HG03460 (cell line): ENCODE measurements at regions not wholly inside any gene's neighbourhood (a gene's known extent, or its start where the extent isn't known, plus 50 kb on each side); places are given as distances from the start of the nearest gene placed in this dataset.
"Not testable (repeated sequence)": the region's sequence is repeated elsewhere in the genome, so short reads cannot be mapped to it uniquely, and the experiment has no call there.

Source experiments
- ATAC-seq: cut with Tn5 transposase; IDR thresholded peaks from one replicate; pipeline ENCODE4 v1.9.1; 2021; ENCODE audit not compliant: unreplicated experiment

- ATAC-seq, result no peak
These were observed 289.6 kb downstream of the RFPL4B start for GRCh38 chr6:112636650-112637262.

GRCh38 chr6:112639391-112639831, 292.3 kb downstream of the RFPL4B start:
- ATAC-seq, result no peak

DNA sequence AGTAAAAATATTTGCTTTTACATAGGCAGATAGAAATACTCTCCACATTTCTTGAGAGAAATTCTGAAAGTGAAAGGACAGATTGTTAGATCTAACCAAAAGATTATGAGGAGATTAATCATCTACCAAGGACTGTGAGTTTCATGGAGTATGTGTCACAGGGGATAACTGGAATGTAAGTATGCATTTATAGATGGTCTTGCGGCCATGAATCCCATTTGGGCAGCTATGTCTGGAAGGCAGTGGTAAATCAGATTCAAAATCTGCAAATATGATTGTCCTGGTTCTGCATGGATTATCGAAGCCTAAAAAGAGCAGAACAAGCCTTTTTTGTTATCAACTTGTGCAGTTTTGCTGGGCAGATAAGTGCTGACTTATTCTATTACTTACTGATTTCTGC, 293.8 kb downstream of the RFPL4B start:
- no peak for ATAC-seq

DNA sequence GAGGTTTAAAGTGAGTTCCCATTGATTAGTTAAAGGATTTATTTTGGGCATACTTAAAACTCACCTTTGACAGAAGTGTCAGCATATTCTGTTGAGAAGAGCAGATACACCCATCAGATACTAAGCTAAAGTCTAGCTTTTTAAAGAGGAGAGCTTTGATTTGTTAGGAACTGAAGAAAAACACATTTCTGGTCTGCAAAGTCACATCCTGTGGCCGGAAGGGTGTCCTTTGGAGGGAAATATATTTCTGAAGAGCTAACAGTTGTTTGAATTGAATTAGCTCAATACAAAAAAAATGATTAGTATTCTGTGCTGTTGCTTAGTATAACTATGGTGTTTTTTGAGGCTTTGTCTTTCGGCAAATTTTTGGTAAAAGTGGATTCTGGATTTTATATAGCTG, 302.7 kb downstream of the RFPL4B start:
- no peak for ATAC-seq

DNA sequence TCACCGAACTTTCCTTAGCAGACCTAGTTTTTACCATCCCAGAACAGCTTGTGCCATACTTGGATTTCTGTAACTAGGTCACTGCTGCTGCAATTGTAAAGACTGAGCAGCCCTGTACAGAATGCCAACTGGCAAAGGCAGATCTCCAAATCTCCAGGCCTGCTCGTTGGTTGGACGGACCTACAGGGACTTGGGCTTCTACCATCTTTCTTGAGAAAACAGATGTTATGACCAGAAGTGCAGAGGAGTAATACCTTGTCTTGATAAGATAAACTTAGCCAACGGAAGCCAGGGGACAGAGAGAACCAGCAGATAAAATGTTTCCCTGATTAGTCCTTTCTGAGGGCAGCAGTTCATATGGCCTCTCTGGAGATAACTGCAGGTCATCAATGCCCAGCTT, 304.1 kb downstream of the RFPL4B start:
- no peak for ATAC-seq

DNA sequence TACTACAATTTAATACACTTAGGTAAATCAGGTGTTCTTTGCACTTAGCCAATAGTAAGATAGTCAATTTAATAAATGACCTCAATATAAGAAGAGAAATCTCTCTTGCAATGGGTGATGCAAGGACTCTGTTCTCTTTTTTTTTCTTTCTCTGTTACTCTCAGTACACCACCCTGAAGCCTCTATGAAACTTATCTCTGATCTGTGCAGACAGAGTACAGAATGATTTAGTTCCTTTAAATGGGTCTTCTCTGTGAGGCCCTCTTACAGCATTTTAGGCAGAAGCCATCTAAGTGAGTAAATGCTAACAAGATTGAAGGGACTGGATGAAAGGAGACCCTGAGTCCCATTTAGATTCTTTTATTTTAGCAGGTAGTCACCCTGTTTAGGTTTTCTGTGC, 312.8 kb downstream of the RFPL4B start:
- no peak for ATAC-seq

GRCh38 chr6:112660626-112661025, 313.5 kb downstream of the RFPL4B start:
- ATAC-seq, result no peak

DNA sequence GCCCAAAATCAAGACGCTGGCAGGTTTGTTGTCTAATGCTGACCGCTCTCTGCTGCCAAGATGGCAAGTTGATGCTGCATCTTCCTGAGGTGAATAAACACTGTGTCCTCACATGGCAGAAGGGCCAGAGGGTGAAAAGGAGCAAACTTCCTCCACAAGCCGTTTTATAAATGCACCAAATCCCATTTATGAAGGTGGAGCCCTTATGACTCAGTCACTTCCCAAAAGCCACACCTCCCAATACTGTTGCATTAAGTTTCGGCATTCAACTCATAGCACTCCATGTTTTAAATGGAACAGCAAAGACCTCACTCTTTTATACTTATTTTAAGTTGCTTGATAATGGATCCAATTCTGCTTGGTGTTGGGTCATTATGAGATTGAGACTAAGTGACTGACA, 316.6 kb downstream of the RFPL4B start:
- no peak for ATAC-seq

DNA sequence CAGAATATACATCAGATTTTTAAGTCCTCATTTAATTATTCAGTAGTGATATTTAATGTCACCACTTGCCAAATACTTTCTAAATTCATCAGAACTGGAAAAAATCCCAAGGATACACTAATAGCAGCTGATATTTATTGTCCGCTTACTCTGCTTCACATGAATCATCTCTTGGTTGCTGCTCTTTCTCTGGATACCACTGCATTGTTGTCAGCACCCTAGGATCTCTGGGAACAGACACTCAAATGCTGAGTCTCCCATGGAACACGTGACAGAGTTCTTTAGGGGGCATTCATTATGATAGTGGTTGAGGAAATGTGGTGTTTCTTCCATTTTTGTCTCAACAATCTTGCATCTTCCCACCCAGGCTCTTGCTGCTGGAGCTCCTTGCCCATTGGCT, 318.0 kb downstream of the RFPL4B start:
- ATAC-seq, result no peak

GRCh38 chr6:112665815-112666214, 318.7 kb downstream of the RFPL4B start:
- ATAC-seq, result no peak

- no peak for ATAC-seq
These were observed 320.3 kb downstream of the RFPL4B start for GRCh38 chr6:112667427-112667826.

DNA sequence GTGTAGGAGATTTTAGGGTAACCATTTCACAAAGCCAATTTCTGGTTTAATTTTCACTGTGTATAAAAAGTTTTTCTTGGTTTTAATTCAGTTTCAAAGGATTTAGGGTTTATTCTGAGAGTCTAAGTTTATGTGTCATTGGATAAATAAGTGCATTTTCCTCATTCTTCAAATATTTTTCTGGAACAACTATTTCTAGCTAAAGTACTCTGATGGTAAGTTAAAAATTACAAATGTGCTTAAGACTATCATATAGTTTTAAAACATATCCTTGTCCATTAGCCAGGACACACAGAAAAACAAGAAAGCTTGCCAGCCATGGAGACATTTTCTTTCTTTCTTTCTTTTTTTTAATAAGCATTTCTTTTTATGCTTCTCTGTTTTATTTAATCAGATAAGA, 333.0 kb downstream of the RFPL4B start:
- ATAC-seq, result no peak

DNA sequence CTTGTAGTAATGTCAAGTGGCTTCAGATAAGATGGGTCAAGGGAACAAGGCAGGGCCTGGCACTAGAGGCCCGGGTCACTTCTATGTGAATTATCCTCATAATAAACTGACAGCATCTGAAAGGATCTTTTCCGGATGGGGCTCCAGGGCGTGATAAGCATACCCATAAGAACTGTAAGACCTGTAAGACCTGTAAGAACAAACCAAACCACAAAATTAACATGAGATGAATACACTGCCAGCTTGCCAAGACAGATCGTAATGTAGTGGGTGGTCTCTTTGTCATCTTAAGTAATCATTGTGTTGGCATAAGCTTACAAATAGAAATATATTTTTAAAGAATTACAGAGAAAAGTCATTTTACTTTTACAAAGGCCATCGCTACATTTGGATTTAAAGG, 334.9 kb downstream of the RFPL4B start:
- no peak for ATAC-seq

DNA sequence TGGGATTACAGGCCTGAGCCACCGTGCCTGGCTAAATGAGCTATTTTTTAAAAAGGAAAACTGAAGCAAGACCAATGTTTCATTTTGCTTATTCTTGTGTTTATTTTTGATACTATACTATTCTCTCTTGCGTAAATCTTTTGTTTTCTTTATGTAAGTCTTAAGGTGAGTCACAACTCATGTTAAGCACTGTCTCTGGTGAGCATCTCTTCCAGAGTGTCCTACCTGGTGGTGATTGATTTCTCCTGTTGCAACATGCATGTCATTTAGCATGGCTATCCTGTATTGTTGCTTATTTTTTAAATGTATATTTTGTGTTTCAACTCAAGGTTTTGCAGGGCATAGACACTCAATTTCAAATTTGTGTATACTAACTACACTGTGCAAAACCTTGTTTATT, 336.0 kb downstream of the RFPL4B start:
- no peak for ATAC-seq

DNA sequence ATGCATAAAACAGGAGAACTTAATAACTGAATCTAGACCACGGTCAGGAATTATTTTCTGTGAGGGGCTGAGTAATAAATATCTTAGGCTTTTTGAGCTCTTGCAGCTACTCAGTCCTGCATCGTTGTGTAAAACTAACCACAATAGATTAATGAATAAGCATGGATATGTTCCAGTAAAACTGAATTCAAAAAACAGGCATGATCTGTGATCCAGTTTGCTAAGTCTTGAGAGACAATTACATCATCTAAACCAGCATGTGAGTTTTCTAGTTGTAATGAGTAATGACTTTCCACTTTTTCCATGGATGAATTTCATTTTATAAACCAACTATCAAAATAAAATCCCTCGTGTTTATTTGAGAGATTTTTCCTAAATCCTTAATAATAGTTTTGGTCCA, 336.8 kb downstream of the RFPL4B start:
- no peak for ATAC-seq

DNA sequence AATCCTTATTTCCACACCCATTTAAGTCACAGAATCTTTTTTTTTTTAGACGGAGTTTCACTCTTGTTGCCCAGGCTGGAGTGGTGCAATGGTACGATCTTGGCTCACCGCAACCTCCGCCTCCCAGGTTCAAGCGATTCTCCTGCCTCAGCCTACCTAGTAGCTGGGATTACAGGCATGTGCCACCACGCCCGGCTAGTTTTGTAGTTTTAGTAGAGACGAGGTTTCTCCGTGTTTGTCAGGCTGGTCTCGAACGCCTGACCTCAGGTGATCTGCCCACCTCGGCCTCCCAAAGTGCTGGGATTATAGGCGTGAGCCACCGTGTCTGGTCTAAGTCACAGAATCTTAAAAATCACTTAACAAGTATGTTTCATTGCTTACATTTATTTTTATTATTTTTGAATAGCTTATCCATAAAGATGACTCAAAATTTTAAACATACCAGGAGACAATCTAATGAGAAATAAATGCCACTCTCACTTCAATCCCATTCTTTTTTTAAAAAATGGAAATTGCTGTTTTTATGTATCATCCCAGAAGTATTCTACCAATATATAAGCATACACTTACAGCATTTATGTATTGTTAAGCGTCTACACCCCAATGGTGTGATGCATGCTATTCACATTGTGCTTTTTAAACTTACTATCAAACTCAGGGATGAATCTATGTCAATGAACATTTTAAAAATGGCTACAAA, 338.5 kb downstream of the RFPL4B start:
- not testable (repeated sequence) for ATAC-seq

DNA sequence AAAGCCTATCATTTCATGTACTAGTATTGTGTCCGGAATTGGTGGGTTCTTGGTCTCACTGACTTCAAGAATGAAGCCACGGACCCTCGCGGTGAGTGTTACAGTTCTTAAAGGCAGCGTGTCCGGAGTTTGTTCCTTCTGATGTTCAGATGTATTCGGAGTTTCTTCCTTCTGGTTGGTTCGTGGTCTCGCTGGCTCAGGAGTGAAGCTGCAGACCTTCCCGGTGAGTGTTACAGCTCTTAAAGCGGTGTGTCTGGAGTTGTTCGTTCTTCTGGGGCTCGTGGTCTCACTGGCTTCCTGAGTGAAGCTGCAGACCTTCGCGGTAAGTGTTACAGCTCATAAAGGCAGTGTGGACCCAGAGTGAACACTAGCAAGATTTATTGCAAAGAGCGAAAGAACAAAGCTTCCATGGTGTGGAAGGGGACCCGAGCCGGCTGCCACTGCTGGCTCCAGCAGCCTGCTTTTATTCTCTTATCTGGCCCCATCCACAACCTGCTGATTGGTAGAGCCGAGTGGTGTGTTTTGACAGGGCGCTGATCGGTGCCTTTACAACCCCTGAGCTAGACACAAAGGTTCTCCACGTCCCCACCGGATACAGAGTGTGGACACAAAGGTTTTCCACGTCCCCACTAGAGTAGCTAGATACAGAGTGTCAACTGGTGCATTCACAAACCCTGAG, 341.5 kb downstream of the RFPL4B start:
- not testable (repeated sequence) for ATAC-seq

DNA sequence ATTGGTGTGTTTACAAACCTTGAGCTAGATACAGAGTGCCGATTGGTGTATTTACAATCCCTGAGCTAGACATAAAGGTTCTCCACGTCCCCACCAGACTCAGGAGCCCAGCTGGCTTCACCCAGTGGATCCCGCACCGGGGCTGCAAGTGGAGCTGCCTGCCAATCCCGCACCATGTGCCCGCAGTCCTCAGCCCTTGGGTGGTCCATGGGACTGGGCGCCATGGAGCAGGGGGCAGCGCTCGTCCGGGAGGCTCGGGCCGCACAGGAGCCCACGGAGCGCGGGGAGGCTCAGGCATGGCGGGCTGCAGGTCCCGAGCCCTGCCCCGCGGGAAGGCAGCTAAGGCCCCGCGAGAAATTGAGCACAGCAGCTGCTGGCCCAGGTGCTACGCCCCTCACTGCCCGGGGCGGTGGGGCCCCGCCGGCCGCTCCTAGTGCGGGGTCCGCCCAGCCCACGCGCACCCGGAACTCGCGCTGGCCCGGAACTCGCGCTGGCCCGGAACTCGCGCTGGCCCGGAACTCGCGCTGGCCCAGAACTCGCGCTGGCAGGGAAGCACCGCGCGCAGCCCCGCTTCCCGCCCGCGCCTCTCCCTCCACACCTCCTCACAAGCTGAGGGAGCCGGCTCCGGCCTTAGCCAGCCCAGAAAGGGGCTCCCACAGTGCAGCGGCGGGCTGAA, 342.2 kb downstream of the RFPL4B start:
- not testable (repeated sequence) for ATAC-seq

DNA sequence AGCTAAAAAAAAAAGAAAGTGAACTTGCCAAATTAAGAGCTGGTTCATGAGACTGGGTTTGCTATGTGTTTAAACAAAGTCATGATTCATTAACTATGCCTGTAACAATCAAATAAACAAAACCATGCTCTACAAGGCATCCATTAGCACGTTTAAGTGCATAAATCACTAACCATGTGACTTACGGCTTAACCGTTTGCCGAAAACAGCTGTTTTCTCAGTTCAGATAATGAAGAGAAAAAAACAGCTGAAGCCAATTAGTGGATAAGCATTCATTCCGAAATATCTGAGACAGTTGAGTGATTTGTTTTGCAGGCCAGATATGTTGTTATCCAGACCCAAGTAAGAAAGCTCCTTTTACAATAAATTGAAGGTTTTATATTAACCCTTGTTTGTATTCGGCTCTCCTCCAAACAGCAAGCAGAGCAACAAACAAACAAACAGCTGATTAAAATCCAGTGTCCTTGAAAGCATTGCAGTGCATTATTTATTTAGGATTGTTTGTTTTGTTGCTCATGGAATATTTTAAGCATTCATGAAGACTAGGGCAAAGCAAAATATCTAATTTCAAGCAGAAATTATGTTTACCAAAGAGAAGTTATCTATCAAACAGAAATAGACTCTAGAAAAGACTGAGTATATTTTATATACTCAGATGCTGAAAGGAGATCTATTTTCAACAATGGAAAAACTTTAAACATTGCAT, 343.5 kb downstream of the RFPL4B start:
- no peak for ATAC-seq

DNA sequence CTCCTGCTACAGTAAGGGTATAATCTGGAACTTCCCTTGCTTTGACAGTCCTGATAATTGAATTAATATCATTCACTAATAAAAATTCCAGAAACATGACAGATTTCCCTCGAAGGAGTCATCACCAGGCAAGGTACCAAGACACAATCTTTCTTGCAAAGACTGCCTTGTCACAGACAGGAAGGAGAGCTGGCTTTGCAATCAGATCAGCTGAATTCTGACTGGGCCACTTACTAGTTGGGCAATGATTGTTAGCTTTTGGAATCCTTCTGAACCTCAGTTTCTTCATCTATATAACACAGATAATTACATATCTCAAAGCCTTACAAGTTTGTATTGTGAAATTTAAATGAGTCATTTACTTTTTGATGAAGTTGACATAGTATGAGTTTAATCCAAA, 344.2 kb downstream of the RFPL4B start:
- no peak for ATAC-seq

DNA sequence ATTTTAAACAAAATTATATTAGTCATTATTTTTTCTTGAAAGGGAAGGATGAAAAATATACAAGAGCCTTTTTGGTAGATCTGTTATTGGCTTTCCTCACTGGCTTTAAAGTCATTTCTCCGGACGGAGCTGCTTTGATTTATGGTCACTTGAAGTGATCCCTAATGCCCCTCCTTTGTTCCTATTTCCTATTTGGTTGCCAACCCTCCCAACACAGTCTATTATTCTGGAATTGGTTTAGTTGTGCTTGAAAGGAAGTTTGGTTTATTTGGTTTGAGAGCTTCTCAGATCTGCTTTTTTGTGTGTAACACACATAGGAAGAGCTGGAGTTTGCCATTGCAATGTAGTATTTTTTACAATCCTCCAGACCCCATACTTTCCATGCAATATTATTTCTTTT, 347.9 kb downstream of the RFPL4B start:
- no peak for ATAC-seq
